ENCODE measurements at regions not wholly inside any gene's neighbourhood (a gene's known extent, or its start where the extent isn't known, plus 50 kb on each side); places are given as distances from the start of the nearest gene placed in this dataset.

- H3K9me3 Mint-ChIP-seq = no peaks in the 10 kb centered on the region
- DNase-seq (no peak), ATAC-seq (replicated peaks in 1 of 4) (no peak)
- Histone ChIP-seq H3K27me3 (replicated peaks in 1 of 2; ENCODE audit: control insufficient read depth in 2 of 2, extremely low read depth in 1 of 2, insufficient read depth in 2 of 2, low read length in 1 of 2) (no peaks in the 10 kb centered on the region), H3K36me3 (ENCODE audit: control insufficient read depth in 2 of 2, extremely low read depth in 1 of 2, insufficient read depth in 1 of 2, low read length in 1 of 2) (no peaks in the 10 kb centered on the region), H3K27ac (ENCODE audit: low read length) (no peak overlapping the region), H3K9me3 (no peaks in the 10 kb centered on the region), H3K4me3 (ENCODE audit: control insufficient read depth in 1 of 2, extremely low read depth in 1 of 2, low read length in 1 of 2) (no peak overlapping the region), H3K4me1 (ENCODE audit: control insufficient read depth in 1 of 2, extremely low read depth in 1 of 2, insufficient read depth in 2 of 2, low read length in 2 of 2) (no peaks in the 10 kb centered on the region)
- no peak overlapping the region for H3K27ac Mint-ChIP-seq
- ChIA-PET POLR2A (no interaction called here), CTCF (no interaction called here)
- WGBS (ENCODE audit: insufficient coverage) = 0% methylated on average over 1 of the region's 1 CpG
- H3K4me3 Mint-ChIP-seq = no peak overlapping the region
- H3K4me1 Mint-ChIP-seq = no peaks in the 10 kb centered on the region
- H3K36me3 Mint-ChIP-seq = no peaks in the 10 kb centered on the region
- peaks cover 0 to 3% of the 10 kb centered on the region in 2 donors for H3K27me3 Mint-ChIP-seq
Measured at GRCh38 chrX:22347491-22347890, 74.8 kb downstream of the CBLL2 start.

DNA sequence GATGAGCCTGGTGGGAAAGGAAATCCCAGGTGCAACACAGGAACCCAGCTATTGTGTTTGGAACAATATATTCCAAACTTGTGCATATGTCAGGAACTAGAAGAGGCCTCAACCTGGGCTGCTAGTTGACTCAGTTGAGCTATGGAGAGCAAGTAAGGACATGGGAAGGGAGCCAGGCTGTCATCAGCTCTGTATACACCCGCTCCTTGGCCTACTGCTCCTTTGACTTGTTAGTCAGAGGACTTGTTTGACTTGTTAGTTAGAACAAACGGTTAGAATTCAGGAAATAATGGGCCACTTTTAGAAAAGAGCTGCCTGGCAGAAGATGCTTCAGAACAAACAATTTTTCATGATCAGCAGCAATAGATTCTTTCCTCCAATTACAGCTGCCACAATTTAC lies 76.4 kb downstream of the CBLL2 start:
- H3K36me3 ChIP-seq (ENCODE audit: control insufficient read depth in 2 of 2, extremely low read depth in 1 of 2, insufficient read depth in 1 of 2, low read length in 1 of 2) = no peaks in the 10 kb centered on the region
- no peaks in the 10 kb centered on the region for H3K4me1 Mint-ChIP-seq
- H3K27me3 ChIP-seq (replicated peaks in 1 of 2; ENCODE audit: control insufficient read depth in 2 of 2, extremely low read depth in 1 of 2, insufficient read depth in 2 of 2, low read length in 1 of 2) = no peaks in the 10 kb centered on the region
- no CpG with 5 or more reads among the region's 2 CpGs for WGBS (ENCODE audit: insufficient coverage)
- CTCF ChIA-PET = no interaction called here
- H3K27ac Mint-ChIP-seq = no peak overlapping the region
- H3K4me3 ChIP-seq (ENCODE audit: control insufficient read depth in 1 of 2, extremely low read depth in 1 of 2, low read length in 1 of 2) = no peak overlapping the region
- DNase-seq = no peak
- H3K27me3 Mint-ChIP-seq = peaks cover 0 to 3% of the 10 kb centered on the region in 2 donors
- H3K9me3 ChIP-seq = no peaks in the 10 kb centered on the region
- no peaks in the 10 kb centered on the region for H3K4me1 ChIP-seq (ENCODE audit: control insufficient read depth in 1 of 2, extremely low read depth in 1 of 2, insufficient read depth in 2 of 2, low read length in 2 of 2)
- H3K4me3 Mint-ChIP-seq = no peak overlapping the region
- no peak for ATAC-seq (replicated peaks in 1 of 4)
- POLR2A ChIA-PET = no interaction called here
- no peak overlapping the region for H3K27ac ChIP-seq (ENCODE audit: low read length)
- no peaks in the 10 kb centered on the region for H3K9me3 Mint-ChIP-seq
- no peaks in the 10 kb centered on the region for H3K36me3 Mint-ChIP-seq

DNA sequence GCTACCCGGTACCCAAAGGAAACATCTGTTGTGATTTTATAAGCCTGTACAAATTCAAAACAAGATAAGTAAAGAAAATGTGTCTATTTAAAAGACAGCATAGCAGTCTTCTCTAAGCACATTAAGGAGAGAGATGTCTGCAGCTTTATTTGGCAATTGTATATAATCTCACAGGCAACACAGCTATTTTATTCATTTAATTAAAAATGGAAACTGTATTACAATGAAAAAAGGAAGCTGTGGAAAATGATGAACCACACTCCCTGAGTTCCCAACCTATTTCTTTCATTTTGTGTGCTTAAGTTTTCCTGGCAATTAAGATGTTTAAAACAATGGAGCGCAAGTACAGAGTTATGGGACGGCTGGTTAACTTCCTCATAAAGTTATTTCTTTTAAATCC lies 78.4 kb downstream of the CBLL2 start:
- no peak overlapping the region for H3K27ac Mint-ChIP-seq
- ATAC-seq (replicated peaks in 1 of 4) (no peak), DNase-seq (no peak)
- CTCF ChIA-PET = no interaction called here
- H3K27me3 Mint-ChIP-seq = peaks cover 0 to 3% of the 10 kb centered on the region in 2 donors
- Histone ChIP-seq H3K27me3 (replicated peaks in 1 of 2; ENCODE audit: control insufficient read depth in 2 of 2, extremely low read depth in 1 of 2, insufficient read depth in 2 of 2, low read length in 1 of 2) (no peaks in the 10 kb centered on the region), H3K4me3 (ENCODE audit: control insufficient read depth in 1 of 2, extremely low read depth in 1 of 2, low read length in 1 of 2) (no peak overlapping the region), H3K27ac (ENCODE audit: low read length) (no peak overlapping the region), H3K36me3 (ENCODE audit: control insufficient read depth in 2 of 2, extremely low read depth in 1 of 2, insufficient read depth in 1 of 2, low read length in 1 of 2) (no peaks in the 10 kb centered on the region), H3K9me3 (no peaks in the 10 kb centered on the region), H3K4me1 (ENCODE audit: control insufficient read depth in 1 of 2, extremely low read depth in 1 of 2, insufficient read depth in 2 of 2, low read length in 2 of 2) (no peaks in the 10 kb centered on the region)
- no CpG with 5 or more reads among the region's 3 CpGs for WGBS (ENCODE audit: insufficient coverage)
- H3K9me3 Mint-ChIP-seq = no peaks in the 10 kb centered on the region
- no peaks in the 10 kb centered on the region for H3K36me3 Mint-ChIP-seq
- H3K4me3 Mint-ChIP-seq = no peak overlapping the region
- POLR2A ChIA-PET = no interaction called here
- H3K4me1 Mint-ChIP-seq = no peaks in the 10 kb centered on the region

- ATAC-seq (replicated peaks in 1 of 4) = no peak
- Mint-ChIP-seq H3K27ac (no peak overlapping the region), H3K4me3 (no peak overlapping the region), H3K27me3 (no peaks in the 10 kb centered on the region), H3K36me3 (no peaks in the 10 kb centered on the region), H3K4me1 (no peaks in the 10 kb centered on the region), H3K9me3 (no peaks in the 10 kb centered on the region)
- no peaks in the 10 kb centered on the region for H3K4me1 ChIP-seq (ENCODE audit: control insufficient read depth in 1 of 2, extremely low read depth in 1 of 2, insufficient read depth in 2 of 2, low read length in 2 of 2)
- no peak for DNase-seq
- no peak overlapping the region for H3K4me3 ChIP-seq (ENCODE audit: control insufficient read depth in 1 of 2, extremely low read depth in 1 of 2, low read length in 1 of 2)
- WGBS (ENCODE audit: insufficient coverage) = 40% methylated on average over 1 of the region's 4 CpGs
- CTCF ChIA-PET = no interaction called here
- no peak overlapping the region for H3K27ac ChIP-seq (ENCODE audit: low read length)
- H3K36me3 ChIP-seq (ENCODE audit: control insufficient read depth in 2 of 2, extremely low read depth in 1 of 2, insufficient read depth in 1 of 2, low read length in 1 of 2) = no peaks in the 10 kb centered on the region
- POLR2A ChIA-PET = no interaction called here
- H3K27me3 ChIP-seq (replicated peaks in 1 of 2; ENCODE audit: control insufficient read depth in 2 of 2, extremely low read depth in 1 of 2, insufficient read depth in 2 of 2, low read length in 1 of 2) = no peaks in the 10 kb centered on the region
- H3K9me3 ChIP-seq = no peaks in the 10 kb centered on the region
Measured at GRCh38 chrX:22351966-22352365, 79.3 kb downstream of the CBLL2 start.

DNA sequence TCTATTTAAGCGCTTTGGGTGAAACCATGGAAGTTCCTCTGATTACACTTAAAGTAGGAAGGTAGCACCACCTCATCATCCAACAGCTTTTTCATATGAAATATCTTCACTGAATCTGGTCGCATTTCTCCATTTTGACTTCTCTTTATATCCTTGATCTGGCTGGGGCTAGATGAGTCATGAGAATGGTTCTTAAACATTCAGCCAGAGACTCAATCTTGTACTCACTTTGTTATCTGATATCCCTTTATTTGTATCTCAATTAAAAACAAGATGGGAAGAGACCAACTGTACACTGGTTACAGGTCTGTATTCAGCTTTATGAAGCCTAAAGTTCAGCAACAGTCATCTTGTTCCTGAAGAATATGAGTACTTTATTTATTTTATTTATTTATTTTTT lies 84.9 kb downstream of the CBLL2 start:
- Mint-ChIP-seq H3K4me3 (no peak overlapping the region), H3K4me1 (no peaks in the 10 kb centered on the region), H3K27me3 (peaks cover 0 to 10% of the 10 kb centered on the region in 2 donors), H3K36me3 (no peaks in the 10 kb centered on the region), H3K9me3 (no peaks in the 10 kb centered on the region), H3K27ac (no peak overlapping the region)
- Histone ChIP-seq H3K27me3 (replicated peaks in 1 of 2; ENCODE audit: control insufficient read depth in 2 of 2, extremely low read depth in 1 of 2, insufficient read depth in 2 of 2, low read length in 1 of 2) (no peaks in the 10 kb centered on the region), H3K9me3 (no peaks in the 10 kb centered on the region), H3K4me1 (ENCODE audit: control insufficient read depth in 1 of 2, extremely low read depth in 1 of 2, insufficient read depth in 2 of 2, low read length in 2 of 2) (no peaks in the 10 kb centered on the region), H3K36me3 (ENCODE audit: control insufficient read depth in 2 of 2, extremely low read depth in 1 of 2, insufficient read depth in 1 of 2, low read length in 1 of 2) (no peaks in the 10 kb centered on the region), H3K4me3 (ENCODE audit: control insufficient read depth in 1 of 2, extremely low read depth in 1 of 2, low read length in 1 of 2) (no peak overlapping the region), H3K27ac (ENCODE audit: low read length) (no peak overlapping the region)
- CTCF ChIA-PET = no interaction called here
- ATAC-seq (replicated peaks in 1 of 4) (no peak), DNase-seq (no peak)
- WGBS (ENCODE audit: insufficient coverage) = no CpG with 5 or more reads among the region's 2 CpGs
- POLR2A ChIA-PET = no interaction called here

DNA sequence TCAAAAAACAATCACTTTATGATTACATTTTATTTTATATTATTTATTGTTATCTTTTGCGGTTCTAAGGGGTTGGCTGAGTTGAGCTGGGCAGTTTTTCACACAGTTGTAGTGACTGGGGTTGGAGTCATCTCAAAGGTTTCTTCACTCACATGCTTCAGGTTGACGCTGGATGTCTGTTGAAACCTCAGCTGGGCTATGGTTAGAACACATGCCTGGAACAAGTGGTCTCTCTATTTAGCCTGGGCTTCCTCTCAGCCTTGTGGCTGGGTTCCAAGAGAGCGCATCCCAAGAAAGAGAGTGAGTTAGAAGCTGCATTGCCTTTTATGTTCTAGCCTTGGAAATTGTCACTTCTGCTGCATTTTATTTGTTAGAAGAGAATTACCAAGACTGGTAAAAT lies 87.4 kb downstream of the CBLL2 start:
- WGBS (ENCODE audit: insufficient coverage) = 100% methylated on average over 1 of the region's 3 CpGs

GRCh38 chrX:22365460-22365859 lies 92.7 kb downstream of the CBLL2 start:
- Mint-ChIP-seq H3K36me3 (no peaks in the 10 kb centered on the region), H3K4me3 (no peak overlapping the region), H3K9me3 (no peaks in the 10 kb centered on the region), H3K27ac (no peak overlapping the region), H3K27me3 (peaks cover 0 to 6% of the 10 kb centered on the region in 2 donors), H3K4me1 (no peaks in the 10 kb centered on the region)
- ATAC-seq (replicated peaks in 1 of 4) (no peak), DNase-seq (no peak)
- CTCF ChIA-PET = no interaction called here
- Histone ChIP-seq H3K27ac (ENCODE audit: low read length) (no peak overlapping the region), H3K4me3 (ENCODE audit: control insufficient read depth in 1 of 2, extremely low read depth in 1 of 2, low read length in 1 of 2) (no peak overlapping the region), H3K27me3 (replicated peaks in 1 of 2; ENCODE audit: control insufficient read depth in 2 of 2, extremely low read depth in 1 of 2, insufficient read depth in 2 of 2, low read length in 1 of 2) (no peaks in the 10 kb centered on the region), H3K36me3 (ENCODE audit: control insufficient read depth in 2 of 2, extremely low read depth in 1 of 2, insufficient read depth in 1 of 2, low read length in 1 of 2) (no peaks in the 10 kb centered on the region), H3K4me1 (ENCODE audit: control insufficient read depth in 1 of 2, extremely low read depth in 1 of 2, insufficient read depth in 2 of 2, low read length in 2 of 2) (no peaks in the 10 kb centered on the region), H3K9me3 (no peaks in the 10 kb centered on the region)
- 67% methylated on average over 1 of the region's 3 CpGs for WGBS (ENCODE audit: insufficient coverage)
- POLR2A ChIA-PET = no interaction called here

More for the DNA sequence above, 87.4 kb downstream of the CBLL2 start:
- peaks cover 0 to 10% of the 10 kb centered on the region in 2 donors for H3K27me3 Mint-ChIP-seq
- POLR2A ChIA-PET = interaction anchor here in 1 of 2 donors (0.6 kb wide), 1 partner anchor 90 kb away, joined by 10 read pairs; no protein-coding TSS in a partner anchor
- no peaks in the 10 kb centered on the region for H3K36me3 Mint-ChIP-seq
- H3K27ac Mint-ChIP-seq = no peak overlapping the region
- Histone ChIP-seq H3K4me3 (ENCODE audit: control insufficient read depth in 1 of 2, extremely low read depth in 1 of 2, low read length in 1 of 2) (no peak overlapping the region), H3K4me1 (ENCODE audit: control insufficient read depth in 1 of 2, extremely low read depth in 1 of 2, insufficient read depth in 2 of 2, low read length in 2 of 2) (no peaks in the 10 kb centered on the region), H3K27me3 (replicated peaks in 1 of 2; ENCODE audit: control insufficient read depth in 2 of 2, extremely low read depth in 1 of 2, insufficient read depth in 2 of 2, low read length in 1 of 2) (no peaks in the 10 kb centered on the region), H3K36me3 (ENCODE audit: control insufficient read depth in 2 of 2, extremely low read depth in 1 of 2, insufficient read depth in 1 of 2, low read length in 1 of 2) (no peaks in the 10 kb centered on the region), H3K27ac (ENCODE audit: low read length) (no peak overlapping the region), H3K9me3 (no peaks in the 10 kb centered on the region)
- CTCF ChIA-PET = no interaction called here
- ATAC-seq (replicated peaks in 1 of 4) (no peak), DNase-seq (no peak)
- H3K4me1 Mint-ChIP-seq = no peaks in the 10 kb centered on the region
- no peak overlapping the region for H3K4me3 Mint-ChIP-seq
- H3K9me3 Mint-ChIP-seq = no peaks in the 10 kb centered on the region
